Chondrocyte (in vitro differentiated cells): ENCODE measurements at regions not wholly inside any gene's neighbourhood (a gene's known extent, or its start where the extent isn't known, plus 50 kb on each side); places are given as distances from the start of the nearest gene placed in this dataset.

Source experiments
- DNase-seq: peaks from one replicate; pipeline ENCODE4 v3.0.0; 2021; ENCODE audit warnings: mixed read lengths, low spot score
- H3K27ac Mint-ChIP-seq: one replicate; pipeline ENCODE4 v1.8.0; 2021; ENCODE audit warnings: mild to moderate bottlenecking, moderate library complexity, mixed read lengths; ENCODE audit not compliant: unreplicated experiment
- H3K27me3 Mint-ChIP-seq: 2 replicates; pipeline ENCODE4 v1.8.0; 2021; ENCODE audit warnings: low read depth, mixed read lengths
- H3K36me3 Mint-ChIP-seq: 2 replicates; pipeline ENCODE4 v1.8.0; 2021; ENCODE audit warnings: low read depth, mixed read lengths
- H3K4me1 Mint-ChIP-seq: 2 replicates; pipeline ENCODE4 v1.8.0; 2021; ENCODE audit warnings: low read depth, mild to moderate bottlenecking, mixed read lengths
- H3K4me3 Mint-ChIP-seq: one replicate; pipeline ENCODE4 v1.8.0; 2021; ENCODE audit warnings: mild to moderate bottlenecking, moderate library complexity, mixed read lengths; ENCODE audit not compliant: unreplicated experiment
- H3K9me3 Mint-ChIP-seq: 2 replicates; pipeline ENCODE4 v1.8.0; 2021; ENCODE audit warnings: low read depth, mixed read lengths
- CTCF ChIP-seq: fragments of 200-600 bp; sonication (generic); IDR thresholded peaks from 2 replicates; pipeline ENCODE4 v1.5.0; 2021; ENCODE audit warnings: antibody characterized with exemption, mild to moderate bottlenecking, moderate library complexity

GRCh38 chr5:8769631-8770030, 776.2 kb downstream of the SEMA5A start:
- no peaks in the 10 kb centered on the region for H3K9me3 Mint-ChIP-seq
- DNase-seq: no peak
- H3K4me1 Mint-ChIP-seq: peaks cover 11% of the 10 kb centered on the region
- TF ChIP-seq CTCF: no peak
- H3K27me3 Mint-ChIP-seq: no peaks in the 10 kb centered on the region
- H3K27ac Mint-ChIP-seq: no peak overlapping the region
- H3K36me3 Mint-ChIP-seq: no peaks in the 10 kb centered on the region
- no peak overlapping the region for H3K4me3 Mint-ChIP-seq

GRCh38 chr5:8770431-8770830, 775.4 kb downstream of the SEMA5A start:
- H3K36me3 Mint-ChIP-seq: no peaks in the 10 kb centered on the region
- peaks cover 11% of the 10 kb centered on the region for H3K4me1 Mint-ChIP-seq
- H3K9me3 Mint-ChIP-seq: no peaks in the 10 kb centered on the region
- no peaks in the 10 kb centered on the region for H3K27me3 Mint-ChIP-seq
- no peak overlapping the region for H3K4me3 Mint-ChIP-seq
- no peak overlapping the region for H3K27ac Mint-ChIP-seq
- no peak for DNase-seq
- TF ChIP-seq CTCF: no peak

- Mint-ChIP-seq H3K27me3 (no peaks in the 10 kb centered on the region), H3K36me3 (no peaks in the 10 kb centered on the region), H3K4me1 (peaks cover under 1% of the 10 kb centered on the region), H3K9me3 (no peaks in the 10 kb centered on the region), H3K27ac (no peak overlapping the region), H3K4me3 (no peak overlapping the region)
- TF ChIP-seq CTCF: no peak
- no peak for DNase-seq
Measured at GRCh38 chr5:8773046-8773615, 772.7 kb downstream of the SEMA5A start.

- DNase-seq: no peak
Measured at GRCh38 chr5:8784692-8785091, 761.2 kb downstream of the SEMA5A start.

GRCh38 chr5:8788246-8788645, 757.6 kb downstream of the SEMA5A start:
- Mint-ChIP-seq H3K36me3 (peaks cover 2% of the 10 kb centered on the region), H3K27ac (no peak overlapping the region), H3K27me3 (no peaks in the 10 kb centered on the region), H3K9me3 (peaks cover 13% of the 10 kb centered on the region), H3K4me3 (no peak overlapping the region), H3K4me1 (peaks cover 16% of the 10 kb centered on the region)
- DNase-seq: no peak
- TF ChIP-seq CTCF: no peak

More at GRCh38 chr5:8784692-8785091, 761.2 kb downstream of the SEMA5A start:
- H3K4me3 Mint-ChIP-seq: no peak overlapping the region
- no peaks in the 10 kb centered on the region for H3K27me3 Mint-ChIP-seq
- no peak for TF ChIP-seq CTCF
- peaks cover 16% of the 10 kb centered on the region for H3K4me1 Mint-ChIP-seq
- H3K9me3 Mint-ChIP-seq: peaks cover 11% of the 10 kb centered on the region
- no peak overlapping the region for H3K27ac Mint-ChIP-seq
- H3K36me3 Mint-ChIP-seq: peaks cover 2% of the 10 kb centered on the region
